SK-N-SH treated with all-trans-retinoic acid at 6 μM for 48 hours (cell line): ENCODE measurements at regions not wholly inside any gene's neighbourhood (a gene's known extent, or its start where the extent isn't known, plus 50 kb on each side); places are given as distances from the start of the nearest gene placed in this dataset.

Source experiments
- ATAC-seq: fragments of 200-7000 bp; cut with Tn5 transposase; 3 replicates; pipeline ENCODE4 v1.9.1; 2020; ENCODE audit warnings: mild to moderate bottlenecking, moderate library complexity
- ARNTL ChIP-seq: fragments of 450-650 bp; formaldehyde crosslinking; IDR thresholded peaks from 2 replicates; pipeline ENCODE4 v1.5.0; 2020; ENCODE audit warnings: low read depth, mild to moderate bottlenecking, moderate library complexity, borderline replicate concordance
- BACH2 ChIP-seq: fragments of 250-450 bp; sonication (Bioruptor Pico); IDR thresholded peaks from 2 replicates; pipeline ENCODE4 v1.9.0; 2021; ENCODE audit warnings: mild to moderate bottlenecking, borderline replicate concordance
- CSDC2 ChIP-seq: fragments of 250-450 bp; sonication (Bioruptor Pico); IDR thresholded peaks from 2 replicates; pipeline ENCODE4 v1.5.0; 2020; ENCODE audit warnings: mild to moderate bottlenecking, moderate library complexity
- ESRRG ChIP-seq: fragments of 250-450 bp; sonication (Bioruptor Pico); IDR thresholded peaks from 2 replicates; pipeline ENCODE4 v1.6.1; 2021; ENCODE audit warnings: mild to moderate bottlenecking
- GLIS3 ChIP-seq: fragments of 250-450 bp; sonication (Bioruptor Pico); IDR thresholded peaks from 2 replicates; pipeline ENCODE4 v1.5.0; 2020; ENCODE audit warnings: mild to moderate bottlenecking, moderate library complexity
- ISL1 ChIP-seq: fragments of 250-450 bp; sonication (Bioruptor Pico); IDR thresholded peaks from 2 replicates; pipeline ENCODE4 v2.1.2; 2022; ENCODE audit warnings: mild to moderate bottlenecking, moderate library complexity
- OSR1 ChIP-seq: fragments of 250-450 bp; sonication (Bioruptor Pico); IDR thresholded peaks from 2 replicates; pipeline ENCODE4 v1.8.0; 2022; ENCODE audit warnings: moderate library complexity, mild to moderate bottlenecking, inconsistent platforms
- PPARA ChIP-seq: fragments of 250-450 bp; sonication (Bioruptor Pico); IDR thresholded peaks from 2 replicates; pipeline ENCODE4 v1.5.0; 2020; ENCODE audit warnings: mild to moderate bottlenecking, borderline replicate concordance
- RARB ChIP-seq: fragments of 250-450 bp; sonication (Bioruptor Pico); IDR thresholded peaks from 2 replicates; pipeline ENCODE4 v1.8.0; 2021; ENCODE audit warnings: mild to moderate bottlenecking, moderate library complexity
- SNAI2 ChIP-seq: fragments of 250-450 bp; sonication (Bioruptor Pico); IDR thresholded peaks from 2 replicates; pipeline ENCODE4 v1.5.0; 2020; ENCODE audit warnings: mild to moderate bottlenecking, moderate library complexity
- TCF4 ChIP-seq: fragments of 250-450 bp; sonication (Bioruptor Pico); IDR thresholded peaks from 2 replicates; pipeline ENCODE4 v1.8.0; 2021; ENCODE audit warnings: mild to moderate bottlenecking, moderate library complexity, borderline replicate concordance
- TOX ChIP-seq: fragments of 250-450 bp; sonication (Bioruptor Pico); IDR thresholded peaks from 2 replicates; pipeline ENCODE4 v1.8.0; 2021; ENCODE audit warnings: mild to moderate bottlenecking, moderate library complexity, borderline replicate concordance
- ZFP3 ChIP-seq: fragments of 250-450 bp; sonication (Bioruptor Pico); IDR thresholded peaks from 2 replicates; pipeline ENCODE4 v1.5.0; 2020; ENCODE audit warnings: mild to moderate bottlenecking, moderate library complexity
- ZFP30 ChIP-seq: fragments of 450-650 bp; formaldehyde crosslinking; IDR thresholded peaks from 2 replicates; pipeline ENCODE4 v1.5.0; 2022; ENCODE audit warnings: mild to moderate bottlenecking, moderate library complexity
- ZNF565 ChIP-seq: fragments of 450-650 bp; formaldehyde crosslinking; conservative IDR thresholded peaks from 2 replicates; pipeline ENCODE4 v1.5.0; 2020; ENCODE audit warnings: low read depth, mild to moderate bottlenecking, moderate library complexity
- ZNF70 ChIP-seq: fragments of 450-650 bp; formaldehyde crosslinking; IDR thresholded peaks from 2 replicates; pipeline ENCODE4 v1.5.0; 2020; ENCODE audit warnings: mild to moderate bottlenecking, moderate library complexity
- ZNF8 ChIP-seq: fragments of 450-650 bp; formaldehyde crosslinking; IDR thresholded peaks from 2 replicates; pipeline ENCODE4 v1.5.0; 2020; ENCODE audit warnings: mild to moderate bottlenecking, moderate library complexity
- TF ChIP-seq, protein P1 (sequence below): fragments of 250-450 bp; sonication (Bioruptor Pico); IDR thresholded peaks from 2 replicates; pipeline ENCODE4 v1.5.1; 2020; ENCODE audit warnings: low read depth, mild to moderate bottlenecking, moderate library complexity
- TF ChIP-seq, protein P2 (sequence below): fragments of 250-450 bp; sonication (Bioruptor Pico); IDR thresholded peaks from 2 replicates; pipeline ENCODE4 v1.5.1; 2021; ENCODE audit warnings: mild to moderate bottlenecking, moderate library complexity
- TF ChIP-seq, protein P3 (sequence below): fragments of 250-450 bp; sonication (Bioruptor Pico); IDR thresholded peaks from 2 replicates; pipeline ENCODE4 v1.5.0; 2020; ENCODE audit warnings: mild to moderate bottlenecking, moderate library complexity
- TF ChIP-seq, protein P4 (sequence below): fragments of 250-450 bp; sonication (Bioruptor Pico); IDR thresholded peaks from 2 replicates; pipeline ENCODE4 v1.8.0; 2020; ENCODE audit warnings: mild to moderate bottlenecking, moderate library complexity, borderline replicate concordance
- TF ChIP-seq, protein P5 (sequence below): fragments of 250-450 bp; sonication (Bioruptor Pico); IDR thresholded peaks from 2 replicates; pipeline ENCODE4 v1.8.0; 2021; ENCODE audit warnings: low read depth, mild to moderate bottlenecking, moderate library complexity, borderline replicate concordance

DNA sequence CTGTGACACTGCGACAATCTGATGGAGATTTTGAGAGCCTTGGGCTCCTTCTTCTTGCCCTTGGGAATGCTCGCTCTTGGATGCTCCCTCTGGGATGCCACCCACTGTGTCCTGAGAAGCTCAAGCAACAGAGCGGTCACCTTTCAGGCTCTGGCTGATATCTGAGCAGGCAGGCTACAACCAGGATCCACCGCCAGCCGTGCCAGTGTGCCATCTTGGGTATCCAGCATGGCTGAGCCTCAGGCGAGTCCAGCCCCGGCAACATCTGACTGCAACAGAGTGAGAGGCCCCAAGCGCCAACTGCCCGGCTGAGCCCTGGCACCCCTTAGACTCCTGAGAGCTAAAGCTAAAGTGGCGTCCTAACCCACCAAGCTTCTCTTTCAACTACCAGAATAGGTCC lies 202.1 kb downstream of the IRX2 start:
- TF ChIP-seq, protein P1, sequence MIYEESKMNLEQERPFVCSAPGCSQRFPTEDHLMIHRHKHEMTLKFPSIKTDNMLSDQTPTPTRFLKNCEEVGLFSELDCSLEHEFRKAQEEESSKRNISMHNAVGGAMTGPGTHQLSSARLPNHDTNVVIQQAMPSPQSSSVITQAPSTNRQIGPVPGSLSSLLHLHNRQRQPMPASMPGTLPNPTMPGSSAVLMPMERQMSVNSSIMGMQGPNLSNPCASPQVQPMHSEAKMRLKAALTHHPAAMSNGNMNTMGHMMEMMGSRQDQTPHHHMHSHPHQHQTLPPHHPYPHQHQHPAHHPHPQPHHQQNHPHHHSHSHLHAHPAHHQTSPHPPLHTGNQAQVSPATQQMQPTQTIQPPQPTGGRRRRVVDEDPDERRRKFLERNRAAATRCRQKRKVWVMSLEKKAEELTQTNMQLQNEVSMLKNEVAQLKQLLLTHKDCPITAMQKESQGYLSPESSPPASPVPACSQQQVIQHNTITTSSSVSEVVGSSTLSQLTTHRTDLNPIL (CRISPR knock-in tag) = no peak
- TF ChIP-seq BACH2 (CRISPR knock-in tag) (no peak), OSR1 (CRISPR knock-in tag) (no peak), ZFP3 (no peak), ZNF565 (CRISPR knock-in tag) (no peak), ISL1 (CRISPR knock-in tag) (no peak), GLIS3 (CRISPR knock-in tag) (no peak), ARNTL (CRISPR knock-in tag) (no peak), CSDC2 (CRISPR knock-in tag) (no peak), ESRRG (CRISPR knock-in tag) (no peak), ZFP30 (CRISPR knock-in tag) (no peak), ZNF8 (CRISPR knock-in tag) (no peak), TOX (no peak), ZNF70 (CRISPR knock-in tag) (no peak), SNAI2 (CRISPR knock-in tag) (no peak)
- TF ChIP-seq, protein P2, sequence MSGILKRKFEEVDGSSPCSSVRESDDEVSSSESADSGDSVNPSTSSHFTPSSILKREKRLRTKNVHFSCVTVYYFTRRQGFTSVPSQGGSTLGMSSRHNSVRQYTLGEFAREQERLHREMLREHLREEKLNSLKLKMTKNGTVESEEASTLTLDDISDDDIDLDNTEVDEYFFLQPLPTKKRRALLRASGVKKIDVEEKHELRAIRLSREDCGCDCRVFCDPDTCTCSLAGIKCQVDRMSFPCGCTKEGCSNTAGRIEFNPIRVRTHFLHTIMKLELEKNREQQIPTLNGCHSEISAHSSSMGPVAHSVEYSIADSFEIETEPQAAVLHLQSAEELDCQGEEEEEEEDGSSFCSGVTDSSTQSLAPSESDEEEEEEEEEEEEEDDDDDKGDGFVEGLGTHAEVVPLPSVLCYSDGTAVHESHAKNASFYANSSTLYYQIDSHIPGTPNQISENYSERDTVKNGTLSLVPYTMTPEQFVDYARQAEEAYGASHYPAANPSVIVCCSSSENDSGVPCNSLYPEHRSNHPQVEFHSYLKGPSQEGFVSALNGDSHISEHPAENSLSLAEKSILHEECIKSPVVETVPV (CRISPR knock-in tag) = no peak
- TF ChIP-seq, all 23 proteins: peak for 0
- ATAC-seq = no peak

DNA sequence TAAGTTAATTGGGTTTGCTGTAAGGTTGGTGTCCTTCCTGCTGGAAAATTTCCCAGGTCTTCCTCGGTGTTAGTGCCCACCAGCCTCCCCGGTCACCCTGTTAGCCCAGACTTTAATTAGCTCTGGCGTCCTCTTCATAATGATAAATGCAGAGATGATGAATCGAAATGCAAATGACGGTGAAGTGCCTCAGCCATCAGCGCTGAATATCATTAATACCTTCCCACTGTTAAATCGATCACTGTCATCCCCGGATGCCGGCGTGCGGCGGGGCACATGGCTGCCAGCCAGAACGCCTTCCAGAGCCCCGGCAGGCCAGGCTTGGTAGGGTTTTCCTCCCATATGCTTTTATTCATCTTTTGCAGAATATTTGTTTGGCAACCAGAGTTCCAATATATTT lies 204.5 kb downstream of the IRX2 start:
- TF ChIP-seq, protein P3, sequence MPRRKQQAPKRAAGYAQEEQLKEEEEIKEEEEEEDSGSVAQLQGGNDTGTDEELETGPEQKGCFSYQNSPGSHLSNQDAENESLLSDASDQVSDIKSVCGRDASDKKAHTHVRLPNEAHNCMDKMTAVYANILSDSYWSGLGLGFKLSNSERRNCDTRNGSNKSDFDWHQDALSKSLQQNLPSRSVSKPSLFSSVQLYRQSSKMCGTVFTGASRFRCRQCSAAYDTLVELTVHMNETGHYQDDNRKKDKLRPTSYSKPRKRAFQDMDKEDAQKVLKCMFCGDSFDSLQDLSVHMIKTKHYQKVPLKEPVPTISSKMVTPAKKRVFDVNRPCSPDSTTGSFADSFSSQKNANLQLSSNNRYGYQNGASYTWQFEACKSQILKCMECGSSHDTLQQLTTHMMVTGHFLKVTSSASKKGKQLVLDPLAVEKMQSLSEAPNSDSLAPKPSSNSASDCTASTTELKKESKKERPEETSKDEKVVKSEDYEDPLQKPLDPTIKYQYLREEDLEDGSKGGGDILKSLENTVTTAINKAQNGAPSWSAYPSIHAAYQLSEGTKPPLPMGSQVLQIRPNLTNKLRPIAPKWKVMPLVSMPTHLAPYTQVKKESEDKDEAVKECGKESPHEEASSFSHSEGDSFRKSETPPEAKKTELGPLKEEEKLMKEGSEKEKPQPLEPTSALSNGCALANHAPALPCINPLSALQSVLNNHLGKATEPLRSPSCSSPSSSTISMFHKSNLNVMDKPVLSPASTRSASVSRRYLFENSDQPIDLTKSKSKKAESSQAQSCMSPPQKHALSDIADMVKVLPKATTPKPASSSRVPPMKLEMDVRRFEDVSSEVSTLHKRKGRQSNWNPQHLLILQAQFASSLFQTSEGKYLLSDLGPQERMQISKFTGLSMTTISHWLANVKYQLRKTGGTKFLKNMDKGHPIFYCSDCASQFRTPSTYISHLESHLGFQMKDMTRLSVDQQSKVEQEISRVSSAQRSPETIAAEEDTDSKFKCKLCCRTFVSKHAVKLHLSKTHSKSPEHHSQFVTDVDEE (CRISPR knock-in tag) = no peak
- TF ChIP-seq ISL1 (CRISPR knock-in tag) (no peak), RARB (CRISPR knock-in tag) (no peak), TCF4 (CRISPR knock-in tag) (no peak), CSDC2 (CRISPR knock-in tag) (no peak), ZFP30 (CRISPR knock-in tag) (no peak), TOX (no peak), BACH2 (CRISPR knock-in tag) (no peak), ESRRG (CRISPR knock-in tag) (no peak), ZNF8 (CRISPR knock-in tag) (no peak), GLIS3 (CRISPR knock-in tag) (no peak), ZNF565 (CRISPR knock-in tag) (no peak), SNAI2 (CRISPR knock-in tag) (no peak), PPARA (CRISPR knock-in tag) (no peak), OSR1 (CRISPR knock-in tag) (no peak)
- TF ChIP-seq, protein P4, sequence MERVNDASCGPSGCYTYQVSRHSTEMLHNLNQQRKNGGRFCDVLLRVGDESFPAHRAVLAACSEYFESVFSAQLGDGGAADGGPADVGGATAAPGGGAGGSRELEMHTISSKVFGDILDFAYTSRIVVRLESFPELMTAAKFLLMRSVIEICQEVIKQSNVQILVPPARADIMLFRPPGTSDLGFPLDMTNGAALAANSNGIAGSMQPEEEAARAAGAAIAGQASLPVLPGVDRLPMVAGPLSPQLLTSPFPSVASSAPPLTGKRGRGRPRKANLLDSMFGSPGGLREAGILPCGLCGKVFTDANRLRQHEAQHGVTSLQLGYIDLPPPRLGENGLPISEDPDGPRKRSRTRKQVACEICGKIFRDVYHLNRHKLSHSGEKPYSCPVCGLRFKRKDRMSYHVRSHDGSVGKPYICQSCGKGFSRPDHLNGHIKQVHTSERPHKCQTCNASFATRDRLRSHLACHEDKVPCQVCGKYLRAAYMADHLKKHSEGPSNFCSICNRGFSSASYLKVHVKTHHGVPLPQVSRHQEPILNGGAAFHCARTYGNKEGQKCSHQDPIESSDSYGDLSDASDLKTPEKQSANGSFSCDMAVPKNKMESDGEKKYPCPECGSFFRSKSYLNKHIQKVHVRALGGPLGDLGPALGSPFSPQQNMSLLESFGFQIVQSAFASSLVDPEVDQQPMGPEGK (CRISPR knock-in tag) = no peak
- TF ChIP-seq, protein P1 (CRISPR knock-in tag) = no peak
- TF ChIP-seq, protein P5, sequence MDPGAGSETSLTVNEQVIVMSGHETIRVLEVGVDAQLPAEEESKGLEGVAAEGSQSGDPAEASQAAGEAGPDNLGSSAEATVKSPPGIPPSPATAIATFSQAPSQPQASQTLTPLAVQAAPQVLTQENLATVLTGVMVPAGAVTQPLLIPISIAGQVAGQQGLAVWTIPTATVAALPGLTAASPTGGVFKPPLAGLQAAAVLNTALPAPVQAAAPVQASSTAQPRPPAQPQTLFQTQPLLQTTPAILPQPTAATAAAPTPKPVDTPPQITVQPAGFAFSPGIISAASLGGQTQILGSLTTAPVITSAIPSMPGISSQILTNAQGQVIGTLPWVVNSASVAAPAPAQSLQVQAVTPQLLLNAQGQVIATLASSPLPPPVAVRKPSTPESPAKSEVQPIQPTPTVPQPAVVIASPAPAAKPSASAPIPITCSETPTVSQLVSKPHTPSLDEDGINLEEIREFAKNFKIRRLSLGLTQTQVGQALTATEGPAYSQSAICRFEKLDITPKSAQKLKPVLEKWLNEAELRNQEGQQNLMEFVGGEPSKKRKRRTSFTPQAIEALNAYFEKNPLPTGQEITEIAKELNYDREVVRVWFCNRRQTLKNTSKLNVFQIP = no peak
- no peak for ATAC-seq
